ENCODE measurements at regions not wholly inside any gene's neighbourhood (a gene's known extent, or its start where the extent isn't known, plus 50 kb on each side); places are given as distances from the start of the nearest gene placed in this dataset.
"Not testable (repeated sequence)": the region's sequence is repeated elsewhere in the genome, so short reads cannot be mapped to it uniquely, and the experiment has no call there.

DNA sequence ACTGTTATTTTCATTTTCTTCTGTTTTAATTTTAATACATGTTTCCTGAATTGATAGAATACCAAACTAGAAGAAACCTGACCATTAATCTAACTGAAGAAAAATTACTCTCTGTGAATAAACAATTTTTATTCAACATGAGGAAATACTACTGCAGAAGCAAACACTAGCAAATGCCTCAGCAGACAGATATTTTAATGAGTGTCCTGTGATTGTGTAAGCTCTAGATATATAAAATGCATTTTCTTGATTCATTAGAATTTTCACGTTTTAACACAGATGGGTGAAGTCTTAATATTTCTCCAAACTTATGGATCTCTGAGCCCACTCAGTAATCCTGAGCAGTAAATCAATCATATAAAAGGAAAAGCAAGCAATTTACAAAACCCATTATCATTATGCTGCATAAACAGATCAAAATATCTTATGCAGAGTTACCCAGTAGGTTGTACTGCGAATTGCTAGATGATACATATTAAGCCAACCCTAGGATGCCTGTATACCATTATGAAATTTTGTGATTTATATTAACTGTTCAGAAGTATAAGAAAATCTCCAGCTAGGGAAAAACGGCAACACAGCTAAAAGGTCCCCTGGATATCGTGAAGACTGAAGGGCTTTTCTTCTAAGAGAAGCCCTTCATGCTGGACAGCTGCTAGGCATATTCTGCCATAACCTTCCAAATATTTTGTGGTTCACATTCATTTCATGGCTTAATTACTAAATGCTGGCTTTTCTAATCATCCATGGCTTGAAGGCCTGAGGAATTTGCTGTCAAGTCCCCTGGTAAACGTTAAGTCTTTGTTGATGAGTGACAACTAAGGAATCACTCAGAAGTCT is 157.7 kb upstream of the TGFBR2 start:
- DNase-seq, result no peak

DNA sequence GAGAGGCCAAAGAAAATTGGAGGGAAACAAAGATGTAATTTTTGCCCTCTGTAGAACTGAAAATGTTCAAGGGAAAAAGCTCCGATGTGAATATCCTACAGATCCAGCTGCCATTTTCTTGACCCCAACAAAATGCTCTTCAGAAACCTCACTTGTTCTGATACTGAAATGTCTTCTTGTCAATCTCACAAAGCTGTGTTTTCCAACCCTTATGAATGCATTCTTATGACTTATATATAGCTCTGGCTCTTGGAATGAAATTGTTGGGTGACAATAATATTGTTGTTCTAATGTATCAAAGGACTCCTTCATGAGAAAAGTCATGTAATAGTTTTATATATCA is 157.1 kb upstream of the TGFBR2 start:
- no peak for DNase-seq

DNA sequence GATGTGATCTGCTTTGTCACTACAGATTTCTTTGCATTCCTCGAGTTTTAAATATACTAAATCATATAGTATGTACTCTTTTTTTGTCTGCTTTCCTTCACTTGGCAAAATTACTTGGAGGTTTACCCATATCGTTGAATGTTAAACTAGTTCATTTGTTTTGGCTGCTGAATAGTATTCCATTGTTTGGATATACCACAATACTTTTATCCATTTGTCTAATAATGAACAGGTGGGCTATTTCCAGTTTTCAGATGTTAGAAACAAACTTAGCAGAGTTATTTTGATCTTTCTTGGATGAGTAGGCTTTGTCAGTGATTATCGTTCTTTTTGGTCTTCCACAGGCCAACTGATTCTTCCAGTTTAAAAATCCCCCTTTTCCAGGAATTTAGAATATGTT is 154.0 kb upstream of the TGFBR2 start:
- DNase-seq, result no peak

DNA sequence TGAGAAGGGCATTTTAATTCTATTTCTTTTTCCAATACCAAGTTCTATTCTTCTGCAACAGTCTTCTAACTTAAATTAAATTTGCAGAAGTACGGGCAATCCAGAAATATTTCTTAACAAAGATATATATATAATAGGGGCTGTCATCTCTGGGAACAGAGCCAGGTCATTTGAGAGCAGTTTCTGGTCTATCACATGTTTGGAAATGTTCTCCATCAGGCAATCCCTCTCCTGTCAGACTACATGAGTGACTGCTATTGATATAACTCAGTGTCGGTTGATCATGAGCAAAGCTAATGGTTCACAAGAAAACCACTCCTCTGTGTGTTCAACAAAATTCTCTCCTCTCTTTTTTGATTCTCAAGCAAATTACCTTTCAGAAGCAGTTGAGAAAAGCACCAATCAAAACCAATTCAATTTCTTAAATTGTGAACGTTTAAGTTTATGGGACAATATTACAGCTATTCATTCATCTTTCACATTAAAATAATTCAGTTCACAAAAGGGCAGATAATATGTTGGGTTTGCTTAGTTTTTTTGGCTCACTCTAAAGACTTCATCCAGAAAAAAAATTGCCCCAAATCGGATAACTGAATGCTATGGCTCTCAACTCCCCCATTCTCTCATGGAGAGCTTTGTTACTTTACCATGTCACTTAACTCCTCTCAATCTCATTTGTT is 152.9 kb upstream of the TGFBR2 start:
- no peak for DNase-seq

DNA sequence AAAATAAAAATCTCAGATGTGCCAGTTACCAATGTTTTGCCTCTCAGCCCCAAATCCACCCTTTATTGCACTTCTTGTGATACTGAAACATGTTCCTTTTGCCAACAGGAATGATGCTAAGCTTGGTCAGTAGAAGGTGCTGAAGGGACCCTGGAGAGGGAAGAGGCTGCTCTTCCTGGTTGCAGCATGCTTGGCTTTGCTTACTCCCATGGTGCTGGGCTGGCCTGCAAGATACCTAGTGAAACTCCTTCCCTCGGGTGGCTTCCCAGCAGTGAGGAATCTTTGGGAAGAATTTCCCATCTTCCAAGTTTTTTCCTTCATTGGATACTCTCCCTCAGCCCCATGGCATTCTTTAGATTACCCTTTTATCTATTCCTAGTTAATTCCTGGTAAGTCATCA is 151.8 kb upstream of the TGFBR2 start:
- no peak for DNase-seq

DNA sequence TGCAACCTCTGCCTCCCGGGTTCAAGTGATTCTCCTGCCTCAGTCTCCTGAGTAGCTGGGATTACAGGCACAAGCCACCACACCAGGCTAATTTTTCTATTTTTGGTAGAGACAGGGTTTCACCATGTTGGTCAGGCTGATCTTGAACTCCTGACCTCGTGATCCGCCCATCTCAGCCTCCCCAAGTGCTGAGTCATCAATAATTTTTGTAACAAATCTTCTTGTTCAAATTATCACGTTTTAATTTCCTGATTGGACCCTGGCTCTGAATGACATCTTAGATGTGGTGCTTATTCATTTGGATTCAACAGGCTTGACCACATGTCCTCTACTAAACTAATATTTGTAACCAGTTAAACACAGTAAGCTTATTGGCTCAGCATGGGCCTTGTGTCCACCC is 151.3 kb upstream of the TGFBR2 start:
- not testable (repeated sequence) for DNase-seq

DNA sequence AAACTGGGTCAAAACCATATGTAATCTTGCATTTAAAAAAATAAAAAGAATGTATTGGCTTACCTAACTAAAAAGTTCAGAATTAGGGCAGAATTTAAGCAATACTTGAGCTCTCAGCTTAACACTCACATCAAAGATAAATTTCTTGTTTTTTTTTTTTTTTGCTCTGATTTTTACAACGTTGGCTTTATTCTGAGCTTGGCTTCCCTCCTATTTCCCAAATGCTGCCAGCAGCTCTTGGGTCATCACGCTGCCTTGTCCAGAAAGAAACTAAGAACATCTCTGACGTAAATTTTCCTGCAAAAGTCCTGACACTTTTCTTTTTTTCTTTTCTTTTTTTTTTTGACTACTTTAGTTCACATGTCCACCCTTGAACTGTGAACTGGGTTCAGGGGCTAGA is 150.6 kb upstream of the TGFBR2 start:
- no peak for DNase-seq

DNA sequence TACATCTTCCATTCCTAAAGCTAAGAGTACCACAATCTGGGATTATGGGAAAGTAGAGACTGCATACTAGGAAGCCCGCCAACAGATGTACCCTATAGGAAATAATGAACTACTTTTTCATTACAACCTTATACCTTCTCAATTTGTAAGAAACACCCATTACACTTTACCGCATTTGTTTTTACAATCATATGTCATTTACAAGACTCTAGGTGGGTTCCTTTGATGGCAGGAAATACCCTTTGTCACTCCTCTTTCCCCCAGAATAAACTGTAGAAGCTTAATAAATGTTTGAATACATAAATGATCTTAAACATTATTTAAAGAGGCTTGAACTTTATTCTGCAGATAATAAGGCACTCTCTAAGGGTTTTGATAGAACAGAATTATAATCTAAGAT is 150.1 kb upstream of the TGFBR2 start:
- no peak for DNase-seq

DNA sequence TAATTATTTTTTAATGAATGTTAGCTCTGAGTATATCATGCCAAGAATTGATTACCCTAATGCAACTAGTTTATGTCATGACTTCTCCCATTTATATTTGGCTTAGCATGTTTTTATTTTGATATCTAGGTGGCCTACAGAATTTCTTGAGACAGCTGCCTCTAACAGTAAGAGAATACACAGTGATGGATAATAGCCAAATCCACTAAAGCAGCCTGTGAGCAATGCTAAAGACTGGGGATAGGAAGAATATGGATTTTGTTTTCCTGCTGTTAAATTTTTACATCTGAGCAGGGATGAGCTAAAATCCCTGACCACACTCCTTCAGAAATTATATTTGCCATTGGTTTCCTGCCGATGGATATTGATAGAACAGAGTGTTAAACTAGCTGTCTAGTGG is 149.3 kb upstream of the TGFBR2 start:
- DNase-seq, result no peak

DNA sequence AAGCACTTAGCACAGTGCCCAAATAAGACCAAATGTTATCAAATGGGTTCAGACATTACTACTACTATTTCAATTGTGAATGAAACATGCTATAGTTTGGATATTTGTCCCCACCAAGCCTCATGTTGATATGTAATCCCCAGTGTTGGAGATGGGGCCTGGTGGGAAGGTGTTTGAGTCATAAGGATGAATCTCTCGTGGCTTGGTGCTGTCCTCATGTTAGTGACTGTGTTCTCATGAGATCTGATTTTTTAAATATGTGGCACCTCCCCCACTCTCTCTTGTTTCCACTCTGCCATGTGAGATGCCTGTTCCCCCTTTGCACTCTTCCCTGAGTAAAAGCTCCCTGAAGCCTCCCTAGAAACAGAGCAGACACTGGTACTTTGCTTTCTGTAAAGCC is 148.7 kb upstream of the TGFBR2 start:
- DNase-seq, result no peak

DNA sequence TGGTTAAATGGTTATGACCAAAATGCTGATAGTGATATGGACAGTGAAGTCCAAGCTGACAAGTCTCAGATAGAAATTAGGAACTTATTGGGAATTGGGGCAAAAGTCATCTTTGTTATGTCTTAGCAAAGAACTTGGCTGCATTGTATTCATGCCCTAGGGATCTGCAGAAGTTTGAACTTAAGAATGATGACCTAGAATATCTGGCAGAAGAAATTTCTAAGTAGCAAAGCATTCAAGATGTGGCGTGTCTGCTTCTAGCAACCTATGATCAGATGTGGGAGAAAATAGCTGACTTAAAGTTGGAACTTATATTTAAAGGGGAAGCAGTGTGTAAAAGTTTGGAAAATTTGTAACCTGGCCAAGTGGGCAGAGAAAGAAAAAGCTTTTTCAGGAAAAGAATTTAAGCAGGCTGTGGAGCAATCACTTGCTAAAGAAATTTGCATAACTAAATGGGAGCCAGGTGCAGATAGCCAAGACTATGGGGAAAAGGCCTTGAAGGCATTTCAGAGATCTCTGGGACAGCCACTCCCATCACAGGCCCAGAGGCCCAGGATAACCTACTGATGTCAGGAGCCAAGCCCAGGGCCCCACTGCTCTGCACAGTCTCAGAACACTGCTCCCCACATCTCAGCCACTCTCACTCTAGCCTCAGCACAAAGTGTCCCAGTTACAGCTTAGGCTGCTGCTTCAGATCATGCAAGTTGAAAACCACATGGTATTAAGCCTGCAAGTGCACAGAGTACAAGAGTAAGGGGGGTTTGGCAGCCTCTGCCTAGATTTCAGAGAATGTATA is 147.8 kb upstream of the TGFBR2 start:
- DNase-seq, result no peak

DNA sequence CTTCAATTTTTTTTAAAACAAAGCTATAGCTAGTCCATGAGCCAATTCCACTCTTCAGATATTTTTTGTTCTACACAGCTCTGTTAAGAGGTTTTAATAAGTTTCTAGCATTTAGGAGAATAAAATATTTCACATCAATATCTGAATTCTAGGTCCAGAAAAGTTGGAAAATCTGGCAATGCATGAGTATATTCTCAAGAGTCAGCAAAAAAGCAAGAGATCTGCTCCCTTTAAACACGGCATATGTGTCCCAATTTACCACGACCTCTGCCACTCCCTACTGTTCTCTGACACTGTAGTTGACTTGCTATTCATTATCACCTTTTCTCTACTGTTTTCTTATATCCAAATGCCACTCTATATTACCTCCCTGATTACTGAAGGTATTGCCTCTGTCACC is 145.1 kb upstream of the TGFBR2 start:
- DNase-seq, result no peak

DNA sequence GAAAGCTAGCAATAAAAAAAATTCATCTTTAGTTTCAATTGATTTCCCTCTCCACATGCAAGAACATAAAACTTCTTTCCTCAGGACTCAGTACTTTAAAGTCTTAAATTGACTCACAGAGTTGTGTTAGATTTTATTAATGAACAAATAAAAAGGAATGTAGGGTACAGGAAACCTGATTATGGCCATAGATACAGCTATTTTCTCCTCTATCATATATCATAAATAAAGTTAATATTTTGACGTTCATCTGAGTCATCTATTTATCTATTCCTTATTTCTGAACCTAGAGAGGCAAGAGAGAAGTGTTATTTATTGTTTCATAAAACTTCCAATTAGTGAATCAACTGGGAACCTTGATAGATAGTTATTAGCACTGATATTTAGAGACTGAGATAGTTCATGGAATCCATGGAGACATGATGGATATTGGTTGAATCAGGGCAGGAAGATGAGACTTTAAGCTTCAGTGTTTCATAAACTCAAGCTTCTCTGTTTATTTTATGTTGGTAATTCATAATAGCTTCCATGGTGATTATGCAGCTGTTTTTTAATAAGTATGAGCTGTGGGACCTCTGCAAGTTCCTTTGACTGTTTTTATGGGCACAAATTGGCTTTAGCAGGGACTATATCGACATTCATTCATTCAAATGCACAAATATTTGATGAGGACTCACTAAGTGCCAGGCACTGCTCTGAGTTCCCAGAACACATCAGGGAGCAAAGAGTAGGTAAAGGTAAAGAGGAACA is 143.5 kb upstream of the TGFBR2 start:
- no peak for DNase-seq

DNA sequence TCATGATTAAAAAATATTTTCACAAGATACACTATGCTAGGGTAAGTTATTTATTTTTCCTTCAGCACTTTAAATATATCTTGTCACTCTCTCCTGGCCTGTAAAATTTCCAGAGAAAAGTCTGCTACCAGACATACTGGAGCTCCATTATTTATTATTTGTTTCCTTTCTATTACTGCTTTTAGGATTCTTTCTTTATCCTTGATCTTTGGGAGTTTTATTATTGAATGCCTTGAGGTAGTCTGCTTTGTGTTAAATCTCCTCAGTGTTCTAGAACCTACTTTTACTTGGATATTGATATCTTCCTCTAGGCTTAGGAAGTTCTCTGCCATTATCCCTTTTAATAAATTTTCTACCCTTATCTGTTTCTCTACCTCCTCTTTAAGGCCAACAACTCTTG is 142.0 kb upstream of the TGFBR2 start:
- DNase-seq, result no peak

DNA sequence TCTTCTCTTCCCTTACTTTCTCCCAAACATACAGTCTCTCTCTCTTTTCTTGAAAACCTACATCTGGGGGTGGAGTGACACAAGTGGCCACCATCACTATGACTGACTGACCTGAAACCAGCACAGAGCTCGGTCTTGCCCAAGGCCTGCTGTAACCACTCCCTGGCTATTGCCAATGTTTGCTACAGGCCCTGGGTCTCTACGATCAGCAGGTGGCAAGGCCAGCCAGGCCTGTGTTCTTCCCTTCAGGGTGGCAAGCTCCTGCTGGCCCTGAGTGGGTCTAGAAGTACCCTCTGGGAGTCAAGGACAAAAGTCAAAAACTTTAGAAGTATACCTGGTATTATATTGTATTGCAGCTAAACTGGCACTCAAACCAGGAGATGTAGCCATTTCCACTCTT is 140.9 kb upstream of the TGFBR2 start:
- DNase-seq, result no peak

DNA sequence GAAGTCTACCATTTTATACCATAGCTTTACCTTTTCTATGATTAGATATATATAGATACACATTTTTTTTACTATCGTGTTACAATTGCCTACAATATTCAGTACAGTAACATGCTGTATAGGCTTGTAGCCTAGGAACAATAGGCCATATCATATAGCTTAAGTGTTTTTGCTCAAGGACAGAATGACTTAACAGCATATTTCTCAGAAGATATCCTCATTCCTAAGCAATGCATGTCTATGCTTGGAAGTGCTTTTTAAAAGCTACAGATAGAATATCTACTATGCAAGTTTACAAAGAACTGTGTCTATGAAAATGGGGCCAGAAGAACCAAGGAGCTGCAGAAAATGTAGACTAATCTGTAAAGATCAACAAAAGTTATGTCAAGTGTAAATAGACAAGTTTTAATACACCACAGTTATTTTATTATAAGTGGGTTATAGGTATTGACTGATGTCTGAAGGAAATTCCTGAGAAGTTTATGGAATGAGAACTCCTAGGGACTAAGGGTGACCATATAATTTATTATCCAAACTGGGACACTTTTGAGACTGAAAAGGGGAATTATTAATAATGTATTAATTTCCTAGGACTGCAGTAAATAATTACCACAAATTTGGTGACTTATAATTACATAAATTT is 138.7 kb upstream of the TGFBR2 start:
- DNase-seq, result no peak

DNA sequence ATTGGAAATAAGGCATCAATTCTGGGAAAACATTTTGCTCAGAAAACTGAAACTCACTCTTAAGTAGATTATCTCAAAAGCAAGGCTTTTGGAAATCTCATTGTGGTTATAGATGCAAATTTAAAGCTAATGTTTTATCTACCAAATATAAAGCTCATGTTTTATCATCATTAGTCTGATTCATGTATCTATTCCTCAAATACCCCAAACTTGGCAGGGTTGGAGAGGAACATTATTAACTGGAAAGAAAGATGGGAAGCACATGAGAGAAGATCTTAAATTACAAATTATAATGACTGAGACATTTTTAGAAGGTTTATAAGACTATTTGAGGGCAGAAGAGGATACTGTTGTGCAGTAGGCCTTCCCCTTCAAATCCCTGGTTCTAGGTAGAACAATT is 137.3 kb upstream of the TGFBR2 start:
- no peak for DNase-seq

DNA sequence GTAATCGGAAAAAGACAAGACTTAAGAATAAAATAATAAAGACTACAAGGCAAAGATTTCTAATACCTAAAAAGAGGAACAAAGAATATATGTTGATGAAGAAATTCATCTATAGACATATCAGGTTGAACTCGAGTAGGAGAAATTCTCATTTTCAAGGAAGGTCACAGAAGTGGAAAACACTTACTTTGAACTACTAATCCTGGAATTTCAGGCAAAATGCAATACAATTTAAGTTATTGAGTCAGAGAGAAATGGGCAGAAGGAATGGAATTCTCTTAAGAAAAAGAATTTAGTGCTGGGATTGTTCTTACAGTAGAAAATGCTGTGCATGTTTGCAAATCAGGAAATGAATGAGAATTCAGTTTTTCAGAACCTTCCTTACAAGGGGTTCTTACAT is 135.9 kb upstream of the TGFBR2 start:
- no peak for DNase-seq

DNA sequence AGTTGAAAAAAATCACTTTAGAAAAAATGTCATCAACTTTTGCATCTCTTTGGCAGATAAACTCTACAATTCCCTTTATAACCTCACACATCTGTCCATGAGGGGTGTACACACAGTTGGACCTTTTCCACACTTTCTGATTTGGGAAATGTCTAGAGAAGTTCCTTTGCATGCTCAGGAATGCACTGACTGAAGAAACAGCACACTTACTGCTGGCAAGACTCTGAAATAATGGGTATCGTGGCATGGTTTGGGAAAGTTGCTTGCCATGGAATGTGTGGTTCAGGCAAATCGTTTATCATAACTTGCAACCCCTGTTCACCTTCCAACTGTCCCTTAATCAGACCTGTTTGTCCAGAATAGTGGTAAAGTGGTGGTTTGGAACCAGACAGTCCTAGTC is 135.3 kb upstream of the TGFBR2 start:
- no peak for DNase-seq

DNA sequence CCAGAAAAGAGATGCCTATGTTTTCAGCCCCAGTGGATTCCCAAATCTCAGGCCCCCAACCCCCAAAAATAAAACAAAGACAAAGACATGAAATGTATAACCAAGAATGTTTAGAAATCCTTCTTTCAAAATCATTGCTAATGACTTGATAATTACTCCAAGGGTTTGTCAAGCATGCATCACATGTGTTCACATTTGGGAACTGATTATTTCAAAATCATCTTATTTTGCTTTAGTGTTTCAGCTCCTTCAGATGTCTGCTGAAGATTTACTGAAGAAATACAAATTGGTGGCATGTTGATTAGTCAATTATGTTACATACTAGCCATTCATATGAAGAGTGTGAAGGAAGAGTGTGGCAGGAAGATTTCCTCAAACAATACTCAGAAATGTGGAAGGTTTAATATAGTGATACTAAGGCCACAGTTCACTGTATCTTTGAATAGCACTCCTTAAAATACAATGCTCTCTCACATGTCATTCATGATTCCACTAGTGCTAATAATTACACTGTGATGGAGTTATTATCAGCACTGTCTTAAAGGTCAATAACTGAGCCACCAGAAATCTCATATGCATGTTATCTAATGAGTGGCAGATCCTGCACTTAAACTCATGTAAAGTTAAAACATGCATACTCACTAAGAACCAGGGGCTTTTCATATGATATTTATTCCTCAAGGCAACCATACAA is 134.5 kb upstream of the TGFBR2 start:
- DNase-seq, result no peak

DNA sequence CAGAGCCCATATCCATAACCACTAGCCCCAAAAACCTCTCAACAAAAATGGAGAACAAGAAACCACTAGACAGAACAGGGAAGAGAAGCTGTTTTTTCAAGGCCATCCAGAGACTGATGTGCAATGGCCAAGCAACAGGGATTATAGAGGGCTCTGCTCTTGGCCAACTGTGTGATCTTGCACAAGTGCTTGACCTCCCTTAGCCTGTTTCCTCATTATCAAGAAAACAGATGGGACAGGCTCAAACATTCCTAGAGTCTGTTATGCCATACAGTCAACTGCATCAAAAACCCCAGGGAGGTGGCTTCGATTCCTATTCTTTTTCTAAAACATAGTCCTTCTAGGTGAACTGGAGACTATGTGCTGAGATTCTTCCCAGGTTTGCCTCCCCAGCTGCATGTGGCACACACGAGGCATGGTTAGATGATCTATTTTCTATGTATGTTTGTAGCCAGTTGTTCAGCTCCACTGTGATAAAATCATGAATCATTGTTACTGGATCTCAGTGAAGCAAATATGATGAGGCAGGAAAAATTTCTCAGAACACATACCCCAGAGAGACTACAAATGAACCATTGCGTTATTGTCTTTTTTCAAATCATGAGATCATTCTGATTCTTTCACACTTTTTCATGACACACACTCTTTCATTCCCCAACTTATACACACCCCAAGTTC is 132.9 kb upstream of the TGFBR2 start:
- no peak for DNase-seq

All from occipital lobe (tissue), 1 donor.